IPS-15b (cell line): ENCODE measurements at regions not wholly inside any gene's neighbourhood (a gene's known extent, or its start where the extent isn't known, plus 50 kb on each side); places are given as distances from the start of the nearest gene placed in this dataset.
"Not testable (repeated sequence)": the region's sequence is repeated elsewhere in the genome, so short reads cannot be mapped to it uniquely, and the experiment has no call there.

ENCODE experiments used
- H3K27me3 ChIP-seq: one replicate; pipeline ENCODE4 v1.6.1; 2013; ENCODE audit warnings: low read length; ENCODE audit not compliant: control insufficient read depth, insufficient read depth
- H3K36me3 ChIP-seq: one replicate; pipeline ENCODE4 v1.6.1; 2013; ENCODE audit warnings: low read length; ENCODE audit not compliant: control insufficient read depth, insufficient read depth
- H3K4me1 ChIP-seq: one replicate; pipeline ENCODE4 v1.6.1; 2013; ENCODE audit warnings: mild to moderate bottlenecking, low read length; ENCODE audit not compliant: control insufficient read depth, insufficient read depth
- H3K4me3 ChIP-seq: one replicate; pipeline ENCODE4 v1.5.1; 2013; ENCODE audit warnings: low read depth, low read length
- H3K9ac ChIP-seq: one replicate; pipeline ENCODE4 v1.6.1; 2013; ENCODE audit warnings: low read depth, mild to moderate bottlenecking, low read length
- H3K9me3 ChIP-seq: one replicate; pipeline ENCODE4 v1.6.1; 2013; ENCODE audit warnings: mild to moderate bottlenecking, low read length; ENCODE audit not compliant: control insufficient read depth, insufficient read depth

- Histone ChIP-seq H3K9ac (no peak overlapping the region), H3K4me1 (peaks cover 19% of the 10 kb centered on the region), H3K36me3 (no peaks in the 10 kb centered on the region), H3K9me3 (no peaks in the 10 kb centered on the region), H3K4me3 (no peak overlapping the region), H3K27me3 (no peaks in the 10 kb centered on the region)
Observed at GRCh38 chr3:124634210-124635168, 95.8 kb upstream of the UMPS start.

- no peak overlapping the region for H3K9ac ChIP-seq
- no peaks in the 10 kb centered on the region for H3K9me3 ChIP-seq
- H3K4me3 ChIP-seq = no peak overlapping the region
- no peaks in the 10 kb centered on the region for H3K36me3 ChIP-seq
- H3K4me1 ChIP-seq = peaks cover 19% of the 10 kb centered on the region
- H3K27me3 ChIP-seq = no peaks in the 10 kb centered on the region
Observed at GRCh38 chr3:124635169-124635539, 95.1 kb upstream of the UMPS start.

- Histone ChIP-seq H3K9me3 (no peaks in the 10 kb centered on the region), H3K9ac (no peak overlapping the region)
Observed at GRCh38 chr3:124636101-124636862, 94.0 kb upstream of the UMPS start.

GRCh38 chr3:124636863-124637296 lies 93.4 kb upstream of the UMPS start:
- no peaks in the 10 kb centered on the region for H3K27me3 ChIP-seq
- no peaks in the 10 kb centered on the region for H3K36me3 ChIP-seq
- H3K9ac ChIP-seq = no peak overlapping the region
- no peaks in the 10 kb centered on the region for H3K9me3 ChIP-seq
- no peak overlapping the region for H3K4me3 ChIP-seq
- peaks cover 19% of the 10 kb centered on the region for H3K4me1 ChIP-seq

More at GRCh38 chr3:124636101-124636862, 94.0 kb upstream of the UMPS start:
- Histone ChIP-seq H3K27me3 (no peaks in the 10 kb centered on the region), H3K4me1 (peaks cover 19% of the 10 kb centered on the region), H3K36me3 (no peaks in the 10 kb centered on the region), H3K4me3 (no peak overlapping the region)

GRCh38 chr3:124639406-124640237 lies 90.6 kb upstream of the UMPS start:
- Histone ChIP-seq H3K9me3 (no peaks in the 10 kb centered on the region), H3K27me3 (no peaks in the 10 kb centered on the region), H3K4me1 (peaks cover 14% of the 10 kb centered on the region), H3K4me3 (no peak overlapping the region), H3K36me3 (no peaks in the 10 kb centered on the region), H3K9ac (no peak overlapping the region)

GRCh38 chr3:124640635-124641306 lies 89.5 kb upstream of the UMPS start:
- H3K4me1 ChIP-seq = peaks cover 9% of the 10 kb centered on the region
- no peaks in the 10 kb centered on the region for H3K36me3 ChIP-seq

GRCh38 chr3:124643453-124643852 lies 86.8 kb upstream of the UMPS start:
- Histone ChIP-seq H3K9ac (no peak overlapping the region), H3K4me1 (peaks cover 3% of the 10 kb centered on the region), H3K27me3 (no peaks in the 10 kb centered on the region), H3K9me3 (no peaks in the 10 kb centered on the region), H3K4me3 (no peak overlapping the region), H3K36me3 (no peaks in the 10 kb centered on the region)

More at GRCh38 chr3:124640635-124641306, 89.5 kb upstream of the UMPS start:
- Histone ChIP-seq H3K27me3 (no peaks in the 10 kb centered on the region), H3K9ac (no peak overlapping the region), H3K4me3 (no peak overlapping the region), H3K9me3 (no peaks in the 10 kb centered on the region)

- H3K9me3 ChIP-seq, H3K36me3 ChIP-seq, H3K27me3 ChIP-seq, H3K4me1 ChIP-seq, H3K9ac ChIP-seq, H3K4me3 ChIP-seq: not testable (repeated sequence)
Observed at GRCh38 chr3:124646186-124646585, 84.1 kb upstream of the UMPS start.

- H3K4me3 ChIP-seq = no peak overlapping the region
- no peaks in the 10 kb centered on the region for H3K9me3 ChIP-seq
- no peak overlapping the region for H3K9ac ChIP-seq
- no peaks in the 10 kb centered on the region for H3K36me3 ChIP-seq
- H3K4me1 ChIP-seq = peaks cover 2% of the 10 kb centered on the region
- no peaks in the 10 kb centered on the region for H3K27me3 ChIP-seq
Observed at GRCh38 chr3:124648551-124648950, 81.7 kb upstream of the UMPS start.

- Histone ChIP-seq H3K9ac (no peak overlapping the region), H3K9me3 (no peaks in the 10 kb centered on the region), H3K27me3 (no peaks in the 10 kb centered on the region), H3K4me1 (peaks cover 2% of the 10 kb centered on the region), H3K36me3 (no peaks in the 10 kb centered on the region), H3K4me3 (no peak overlapping the region)
Observed at GRCh38 chr3:124650798-124651197, 79.5 kb upstream of the UMPS start.

GRCh38 chr3:124651416-124651815 lies 78.8 kb upstream of the UMPS start:
- H3K27me3 ChIP-seq, H3K36me3 ChIP-seq, H3K4me1 ChIP-seq, H3K9ac ChIP-seq, H3K4me3 ChIP-seq, H3K9me3 ChIP-seq: not testable (repeated sequence)
